Heart left ventricle (tissue), 16 donors: ENCODE measurements at regions not wholly inside any gene's neighbourhood (a gene's known extent, or its start where the extent isn't known, plus 50 kb on each side); places are given as distances from the start of the nearest gene placed in this dataset.
"Not testable (repeated sequence)": the region's sequence is repeated elsewhere in the genome, so short reads cannot be mapped to it uniquely, and the experiment has no call there.

ENCODE experiments used
- ATAC-seq, 4 donors: fragments of 200-7000 bp; cut with Tn5 transposase; one replicate each; pipeline ENCODE4 v1.9.1; 2020 to 2022; ENCODE audit warnings: moderate library complexity in 4 of 4, mild to moderate bottlenecking in 3 of 4, moderate number of reproducible peaks in 1 of 4
- DNase-seq, 5 donors: peaks; one replicate each; pipeline ENCODE4 v3.0.0-alpha.2; 2020
- H3K27ac ChIP-seq, 12 donors: fragments of 200-600 bp; sonication (generic) in 4 of 12; one replicate each; pipeline versions ENCODE4 v1.5.0 to v1.8.0; 2016 to 2022; ENCODE audit warnings: mild to moderate bottlenecking in 2 of 12
- H3K27me3 ChIP-seq, 9 donors: fragments of 200-600 bp; sonication (generic) in 2 of 9; one replicate each; pipeline versions ENCODE4 v1.5.1 to v1.8.0; 2016 to 2022; ENCODE audit warnings: mild to moderate bottlenecking in 3 of 9
- H3K36me3 ChIP-seq, 9 donors: fragments of 200-600 bp; sonication (generic) in 2 of 9; one replicate each; pipeline versions ENCODE4 v1.5.0 to v1.8.0; 2018 to 2022; ENCODE audit warnings: mild to moderate bottlenecking in 2 of 9
- H3K4me1 ChIP-seq, 12 donors: fragments of 200-600 bp; sonication (generic) in 4 of 12; one replicate each; pipeline versions ENCODE4 v1.5.0 to v1.8.0; 2016 to 2022; ENCODE audit warnings: mild to moderate bottlenecking in 3 of 12
- H3K4me3 ChIP-seq, 12 donors: fragments of 200-600 bp; sonication (generic) in 4 of 12; one replicate each; pipeline versions ENCODE4 v1.5.0 to v1.8.0; 2017 to 2022; ENCODE audit warnings: mild to moderate bottlenecking in 9 of 12, moderate library complexity in 4 of 12
- H3K9me3 ChIP-seq, 12 donors: fragments of 200-600 bp; sonication (generic) in 4 of 12; one replicate each; pipeline versions ENCODE4 v1.5.0 to v1.8.0; 2016 to 2022; ENCODE audit warnings: mild to moderate bottlenecking in 1 of 12
- POLR2A ChIP-seq, 2 donors: fragments of 450-650 bp; IDR thresholded peaks; one replicate each; pipeline ENCODE4 v1.6.1; 2017; ENCODE audit warnings: antibody characterized with exemption in 2 of 2, mild to moderate bottlenecking in 2 of 2, moderate library complexity in 2 of 2
- WGBS, 4 donors: extraction: QIAGEN DNeasy Blood & Tissue Kit in 2 of 4; methylation state at CpG; one replicate each; pipeline versions ENCODE4 v1.1.5 to v1.1.7; 2013 to 2018; 5-methylcytosine and 5-hydroxymethylcytosine counted together
- intact Hi-C, 10 donors: fragments of 100-400 bp; cut with DNase I; formaldehyde crosslinking; loops; one replicate each; pipeline versions ENCODE4 v1.11.1 to v1.14.2; 2022
- TF ChIP-seq, protein P1 (sequence below), 12 donors: fragments of 200-600 bp; sonication (generic) in 4 of 12; IDR thresholded peaks; one replicate each; pipeline versions ENCODE4 v1.5.0 to v1.8.0; 2018 to 2022; ENCODE audit warnings: antibody characterized with exemption in 12 of 12, mild to moderate bottlenecking in 5 of 12
- donor health status: ischemic (EF 13 %, LVEDD 7.1; RV severe dilation, severe dysfunction).
- donor health status: healthy with polysubstance abuse.
- donor health status: DM: no; HTN: yes; CAD: no.
- donor health status: DM: no; HTN: no; CAD: no.
- donor health status: ischemic (EF 25% LVEDD 6.9; RV normal size, moderate dysfunction).
- donor health status: ischemic (EF 25% LVEDD 5.7; RV mildly dilated, moderate dysfunction).
- donor health status: healthy.
- donor health status: DM: yes; HTN: yes; CAD: no.
- donor health status: ischemic (EF 35%, LVEDD 5.7; RV mildly dilated, moderate dysfunction).
- donor health status: nonischemic (EF 11% LVEDD 7.7; RV severe dilation, severe dysfunction).
- donor health status: DM: yes; HTN: yes; CAD: no.
- donor health status: PGD.
- donor health status: ischemic (EF 29% LVEDD 5.4; RV normal size, mild dysfunction).
- donor health status: nonischemic (EF 23%, LVEDD 6.1; RV moderate dilation, normal function).

DNA sequence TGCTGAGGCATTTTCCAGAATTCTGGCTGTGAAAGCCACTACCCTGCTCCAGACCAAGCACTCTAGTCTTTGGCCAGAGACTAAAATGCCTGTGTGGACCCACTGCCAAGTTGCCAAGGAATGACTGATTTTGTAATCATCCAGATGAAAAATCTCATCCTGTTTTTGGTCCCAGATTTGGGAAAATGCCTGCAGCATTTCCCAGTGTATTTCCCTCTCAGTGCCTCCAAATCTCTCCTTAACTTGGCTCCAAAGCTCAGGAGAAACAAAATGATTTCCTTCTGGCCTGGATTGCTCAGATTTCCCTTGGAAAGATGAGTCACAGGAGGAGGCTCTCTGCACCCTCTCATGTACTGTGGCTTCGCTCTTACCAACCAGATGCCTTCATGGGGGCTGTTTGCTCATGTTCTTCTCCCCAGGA, 335.2 kb upstream of the TARS1 start:
- TF ChIP-seq, protein P1, sequence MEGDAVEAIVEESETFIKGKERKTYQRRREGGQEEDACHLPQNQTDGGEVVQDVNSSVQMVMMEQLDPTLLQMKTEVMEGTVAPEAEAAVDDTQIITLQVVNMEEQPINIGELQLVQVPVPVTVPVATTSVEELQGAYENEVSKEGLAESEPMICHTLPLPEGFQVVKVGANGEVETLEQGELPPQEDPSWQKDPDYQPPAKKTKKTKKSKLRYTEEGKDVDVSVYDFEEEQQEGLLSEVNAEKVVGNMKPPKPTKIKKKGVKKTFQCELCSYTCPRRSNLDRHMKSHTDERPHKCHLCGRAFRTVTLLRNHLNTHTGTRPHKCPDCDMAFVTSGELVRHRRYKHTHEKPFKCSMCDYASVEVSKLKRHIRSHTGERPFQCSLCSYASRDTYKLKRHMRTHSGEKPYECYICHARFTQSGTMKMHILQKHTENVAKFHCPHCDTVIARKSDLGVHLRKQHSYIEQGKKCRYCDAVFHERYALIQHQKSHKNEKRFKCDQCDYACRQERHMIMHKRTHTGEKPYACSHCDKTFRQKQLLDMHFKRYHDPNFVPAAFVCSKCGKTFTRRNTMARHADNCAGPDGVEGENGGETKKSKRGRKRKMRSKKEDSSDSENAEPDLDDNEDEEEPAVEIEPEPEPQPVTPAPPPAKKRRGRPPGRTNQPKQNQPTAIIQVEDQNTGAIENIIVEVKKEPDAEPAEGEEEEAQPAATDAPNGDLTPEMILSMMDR (IDR thresholded peaks at IDR 0.05), result no peak
- no peak for TF ChIP-seq POLR2A (IDR thresholded peaks at IDR 0.05)
- intact Hi-C loops, result no loop called here
- H3K4me3 ChIP-seq, result no peak overlapping the region
- no peak overlapping the region for H3K27ac ChIP-seq
- WGBS, 4 donors, result 60 to 70% (median 63%) methylated on average over 1 of the region's 1 CpG
- H3K36me3 ChIP-seq, result no peaks in the 10 kb centered on the region
- peaks cover 0 to 40% (median 12%) of the 10 kb centered on the region in 12 donors for H3K9me3 ChIP-seq
- no peaks in the 10 kb centered on the region for H3K27me3 ChIP-seq
- no peaks in the 10 kb centered on the region for H3K4me1 ChIP-seq
- ATAC-seq, result peak in 2 of 4 donors; percentile 27 to 62
- no peak for DNase-seq

DNA sequence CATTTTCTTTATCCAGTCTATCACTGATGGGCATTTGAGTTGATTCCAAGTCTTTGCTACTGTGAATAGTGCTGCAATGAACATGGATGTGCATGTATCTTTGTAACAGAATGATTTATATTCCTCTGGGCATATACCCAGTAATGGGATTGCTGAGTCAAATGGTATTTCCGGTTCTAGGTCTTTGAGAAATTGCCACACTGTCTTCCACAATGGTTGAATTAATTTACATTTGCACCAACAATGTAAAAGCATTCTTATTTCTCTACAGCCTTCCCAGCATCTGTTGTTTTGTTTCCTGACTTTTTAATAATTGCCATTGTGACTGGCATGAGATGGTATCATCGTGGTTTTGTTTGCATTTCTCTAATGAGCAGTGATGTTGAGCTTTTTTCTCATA, 330.3 kb upstream of the TARS1 start:
- H3K27ac ChIP-seq, DNase-seq, H3K4me3 ChIP-seq, ATAC-seq, H3K27me3 ChIP-seq, intact Hi-C loops, H3K4me1 ChIP-seq, H3K36me3 ChIP-seq: not testable (repeated sequence)
- peaks cover 0 to 22% (median 5%) of the 10 kb centered on the region in 12 donors for H3K9me3 ChIP-seq
- 79 to 84% (median 80%) methylated on average over 2 of the region's 2 CpGs for WGBS, 4 donors

GRCh38 chr5:33114361-33114760, 326.4 kb upstream of the TARS1 start:
- H3K4me1 ChIP-seq, result no peaks in the 10 kb centered on the region
- no peak for TF ChIP-seq POLR2A (IDR thresholded peaks at IDR 0.05)
- TF ChIP-seq, protein P1 (IDR thresholded peaks at IDR 0.05), result no peak
- no peak overlapping the region for H3K27ac ChIP-seq
- H3K36me3 ChIP-seq, result no peaks in the 10 kb centered on the region
- peaks cover 0 to 22% (median 0%) of the 10 kb centered on the region in 12 donors for H3K9me3 ChIP-seq
- 75 to 94% (median 90%) methylated on average over 3 of the region's 3 CpGs for WGBS, 4 donors
- intact Hi-C loops, result no loop called here
- H3K4me3 ChIP-seq, result no peak overlapping the region
- DNase-seq (no peak), ATAC-seq (no peak)
- no peaks in the 10 kb centered on the region for H3K27me3 ChIP-seq

GRCh38 chr5:33115467-33115866, 325.3 kb upstream of the TARS1 start:
- Histone ChIP-seq H3K9me3 (peaks cover 0 to 22% (median 0%) of the 10 kb centered on the region in 12 donors), H3K27me3 (no peaks in the 10 kb centered on the region), H3K4me3 (no peak overlapping the region), H3K36me3 (no peaks in the 10 kb centered on the region), H3K4me1 (no peaks in the 10 kb centered on the region), H3K27ac (no peak overlapping the region)
- intact Hi-C loops, result no loop called here
- DNase-seq (no peak), ATAC-seq (no peak)
- 82 to 89% (median 88%) methylated on average over 4 of the region's 4 CpGs for WGBS, 4 donors
- no peak for TF ChIP-seq POLR2A (IDR thresholded peaks at IDR 0.05)
- TF ChIP-seq, protein P1 (IDR thresholded peaks at IDR 0.05), result no peak

DNA sequence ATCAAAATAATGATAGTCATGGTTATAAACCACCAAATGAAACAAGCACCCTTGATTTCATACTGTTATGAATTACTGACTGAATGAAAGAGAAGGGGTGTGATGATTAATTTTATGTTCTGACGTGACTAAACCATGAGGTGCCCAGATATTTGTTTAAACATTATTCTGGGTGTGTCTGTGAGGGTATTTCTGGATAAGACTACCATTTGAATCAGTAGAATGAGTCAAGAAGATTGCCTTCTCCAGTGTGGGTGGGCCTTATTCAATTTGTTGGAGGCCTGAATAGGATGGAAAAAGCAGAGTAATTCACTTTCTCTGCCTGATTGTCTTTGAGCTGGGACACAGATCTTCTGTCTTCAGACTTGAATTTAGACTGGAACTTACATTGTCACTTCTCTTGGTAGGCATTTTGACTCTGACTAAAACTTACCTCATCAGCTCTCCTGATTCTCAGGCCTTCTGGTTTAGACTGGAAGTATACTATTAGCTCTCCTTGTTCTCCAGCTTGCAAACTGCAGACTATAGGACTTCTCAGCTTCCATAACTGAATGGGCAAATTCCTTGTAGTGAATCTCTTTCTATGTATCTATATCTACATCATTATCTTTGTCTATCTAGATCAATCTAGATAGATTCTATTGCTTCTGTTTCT, 321.9 kb upstream of the TARS1 start:
- 83 to 91% (median 87%) methylated on average over 1 of the region's 1 CpG for WGBS, 4 donors
- intact Hi-C loops, result no loop called here
- Histone ChIP-seq H3K36me3 (no peaks in the 10 kb centered on the region), H3K4me1 (no peaks in the 10 kb centered on the region), H3K4me3 (no peak overlapping the region), H3K9me3 (peaks cover 0 to 16% (median 0%) of the 10 kb centered on the region in 12 donors), H3K27ac (no peak overlapping the region), H3K27me3 (no peaks in the 10 kb centered on the region)
- DNase-seq, result no peak
- ATAC-seq, result no peak
- TF ChIP-seq, protein P1 (IDR thresholded peaks at IDR 0.05), result no peak
